Muscle of leg (tissue), 3 donors: ENCODE measurements at regions not wholly inside any gene's neighbourhood (a gene's known extent, or its start where the extent isn't known, plus 50 kb on each side); places are given as distances from the start of the nearest gene placed in this dataset.

Source experiments
- DNase-seq: peaks from one replicate; pipeline ENCODE4 v3.0.0; 2013
- H3K27ac ChIP-seq: one replicate; pipeline ENCODE4 v1.5.1; 2013; ENCODE audit warnings: mild to moderate bottlenecking, low read length, control low read depth
- H3K27me3 ChIP-seq: one replicate; pipeline ENCODE4 v1.6.1; 2013; ENCODE audit warnings: low read length; ENCODE audit not compliant: control insufficient read depth, insufficient read depth
- H3K36me3 ChIP-seq: one replicate; pipeline ENCODE4 v1.6.1; 2013; ENCODE audit warnings: low read length; ENCODE audit not compliant: control insufficient read depth, insufficient read depth
- H3K4me1 ChIP-seq: one replicate; pipeline ENCODE4 v1.6.1; 2013; ENCODE audit warnings: low read length; ENCODE audit not compliant: control insufficient read depth, insufficient read depth
- H3K4me3 ChIP-seq: one replicate; pipeline ENCODE4 v1.5.1; 2013; ENCODE audit warnings: low read length, control low read depth
- H3K9me3 ChIP-seq: replicated peaks from 2 replicates; pipeline ENCODE4 v1.6.1; 2013; ENCODE audit warnings: low read depth, low read length; ENCODE audit not compliant: control insufficient read depth
- WGBS: methylation state at CpG from one replicate; pipeline ENCODE4 v1.1.5; 2013; ENCODE audit warnings: missing lambda C conversion rate; ENCODE audit not compliant: insufficient coverage; 5-methylcytosine and 5-hydroxymethylcytosine counted together

- H3K4me1 ChIP-seq = no peaks in the 10 kb centered on the region
- DNase-seq = no peak
- 96% methylated on average over 7 of the region's 9 CpGs for WGBS
- H3K27ac ChIP-seq = no peak overlapping the region
- H3K27me3 ChIP-seq = no peaks in the 10 kb centered on the region
- no peaks in the 10 kb centered on the region for H3K36me3 ChIP-seq
- H3K9me3 ChIP-seq = no peaks in the 10 kb centered on the region
- H3K4me3 ChIP-seq = no peak overlapping the region
Observed at GRCh38 chr9:11500780-11501179, 888.0 kb upstream of the PTPRD start.

- whole genome bisulfite sequencing = no CpG with 5 or more reads among the region's 2 CpGs
- no peak overlapping the region for H3K4me3 ChIP-seq
- no peak overlapping the region for H3K27ac ChIP-seq
- DNase-seq = no peak
- H3K4me1 ChIP-seq = no peaks in the 10 kb centered on the region
- no peaks in the 10 kb centered on the region for H3K36me3 ChIP-seq
- no peaks in the 10 kb centered on the region for H3K27me3 ChIP-seq
- no peaks in the 10 kb centered on the region for H3K9me3 ChIP-seq
Observed at GRCh38 chr9:11506980-11507379, 894.2 kb upstream of the PTPRD start.

GRCh38 chr9:11537566-11537965 lies 924.8 kb upstream of the PTPRD start:
- Histone ChIP-seq H3K4me3 (no peak overlapping the region), H3K36me3 (no peaks in the 10 kb centered on the region), H3K4me1 (no peaks in the 10 kb centered on the region), H3K27ac (no peak overlapping the region), H3K9me3 (no peaks in the 10 kb centered on the region), H3K27me3 (no peaks in the 10 kb centered on the region)
- peak; percentile 4 for DNase-seq

- H3K27me3 ChIP-seq = no peaks in the 10 kb centered on the region
- no peaks in the 10 kb centered on the region for H3K9me3 ChIP-seq
- H3K36me3 ChIP-seq = no peaks in the 10 kb centered on the region
- no peaks in the 10 kb centered on the region for H3K4me1 ChIP-seq
- H3K27ac ChIP-seq = no peak overlapping the region
- no peak for DNase-seq
- no peak overlapping the region for H3K4me3 ChIP-seq
Observed at GRCh38 chr9:11542781-11543180, 930.0 kb upstream of the PTPRD start.

GRCh38 chr9:11546231-11546630 lies 933.4 kb upstream of the PTPRD start:
- no peak for DNase-seq
- Histone ChIP-seq H3K4me1 (no peaks in the 10 kb centered on the region), H3K9me3 (peaks cover 2% of the 10 kb centered on the region), H3K27ac (no peak overlapping the region), H3K36me3 (no peaks in the 10 kb centered on the region), H3K27me3 (no peaks in the 10 kb centered on the region), H3K4me3 (no peak overlapping the region)
- WGBS = no CpG with 5 or more reads among the region's 3 CpGs

- H3K9me3 ChIP-seq = peaks cover 2% of the 10 kb centered on the region
- 92% methylated on average over 7 of the region's 7 CpGs for WGBS
- no peak for DNase-seq
- H3K27me3 ChIP-seq = no peaks in the 10 kb centered on the region
- H3K36me3 ChIP-seq = no peaks in the 10 kb centered on the region
- H3K4me3 ChIP-seq = no peak overlapping the region
- no peak overlapping the region for H3K27ac ChIP-seq
- no peaks in the 10 kb centered on the region for H3K4me1 ChIP-seq
Observed at GRCh38 chr9:11549311-11549794, 936.6 kb upstream of the PTPRD start.

GRCh38 chr9:11551106-11551505 lies 938.3 kb upstream of the PTPRD start:
- Histone ChIP-seq H3K36me3 (no peaks in the 10 kb centered on the region), H3K27ac (no peak overlapping the region), H3K4me1 (no peaks in the 10 kb centered on the region), H3K9me3 (peaks cover 2% of the 10 kb centered on the region), H3K4me3 (no peak overlapping the region), H3K27me3 (no peaks in the 10 kb centered on the region)
- DNase-seq = no peak

GRCh38 chr9:11558043-11558442 lies 945.2 kb upstream of the PTPRD start:
- H3K27ac ChIP-seq = no peak overlapping the region
- no peak for DNase-seq
- no peaks in the 10 kb centered on the region for H3K27me3 ChIP-seq
- no peaks in the 10 kb centered on the region for H3K4me1 ChIP-seq
- no peak overlapping the region for H3K4me3 ChIP-seq
- H3K9me3 ChIP-seq = no peaks in the 10 kb centered on the region
- no CpG with 5 or more reads among the region's 2 CpGs for WGBS
- H3K36me3 ChIP-seq = no peaks in the 10 kb centered on the region

- WGBS = no CpG with 5 or more reads among the region's 3 CpGs
- H3K27me3 ChIP-seq = no peaks in the 10 kb centered on the region
- no peak overlapping the region for H3K4me3 ChIP-seq
- H3K36me3 ChIP-seq = no peaks in the 10 kb centered on the region
- no peak for DNase-seq
- no peak overlapping the region for H3K27ac ChIP-seq
- no peaks in the 10 kb centered on the region for H3K9me3 ChIP-seq
- no peaks in the 10 kb centered on the region for H3K4me1 ChIP-seq
Observed at GRCh38 chr9:11559001-11559776, 946.4 kb upstream of the PTPRD start.

- Histone ChIP-seq H3K27me3 (no peaks in the 10 kb centered on the region), H3K4me1 (no peaks in the 10 kb centered on the region), H3K9me3 (no peaks in the 10 kb centered on the region), H3K36me3 (no peaks in the 10 kb centered on the region), H3K27ac (no peak overlapping the region), H3K4me3 (no peak overlapping the region)
- DNase-seq = no peak
- no CpG with 5 or more reads among the region's 2 CpGs for WGBS
Observed at GRCh38 chr9:11577522-11577921, 964.7 kb upstream of the PTPRD start.

GRCh38 chr9:11595756-11596155 lies 983.0 kb upstream of the PTPRD start:
- Histone ChIP-seq H3K4me3 (no peak overlapping the region), H3K9me3 (no peaks in the 10 kb centered on the region), H3K36me3 (no peaks in the 10 kb centered on the region), H3K27ac (no peak overlapping the region), H3K4me1 (no peaks in the 10 kb centered on the region), H3K27me3 (no peaks in the 10 kb centered on the region)
- peak; percentile 18 for DNase-seq
